Epidermal melanocyte (primary cell): ENCODE measurements at regions not wholly inside any gene's neighbourhood (a gene's known extent, or its start where the extent isn't known, plus 50 kb on each side); places are given as distances from the start of the nearest gene placed in this dataset.
"Not testable (repeated sequence)": the region's sequence is repeated elsewhere in the genome, so short reads cannot be mapped to it uniquely, and the experiment has no call there.

Experiments used
- DNase-seq: peaks from one replicate; pipeline ENCODE4 v3.0.0; 2011; ENCODE audit warnings: low spot score; ENCODE audit not compliant: insufficient read length

DNA sequence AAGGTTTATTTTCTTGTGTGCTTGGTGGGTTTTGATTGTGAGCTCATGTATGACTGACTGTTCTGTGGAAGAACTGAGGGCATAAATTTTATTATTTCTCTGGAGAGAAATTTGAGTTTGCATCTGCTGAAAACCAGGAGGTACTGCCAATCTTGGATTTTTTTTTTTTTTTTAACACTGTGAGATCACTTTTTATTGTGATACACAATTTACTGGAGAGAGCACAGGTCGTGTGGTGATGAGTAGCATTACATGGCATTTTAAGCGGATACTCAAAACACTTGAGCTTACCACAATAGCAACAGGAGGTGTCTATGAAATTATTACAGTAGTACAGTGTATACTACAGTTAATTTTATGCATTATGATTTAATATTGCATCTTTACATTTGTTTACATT, 237.4 kb downstream of the MFSD1 start:
- DNase-seq: no peak

- no peak for DNase-seq
Observed at GRCh38 chr3:159045279-159045885, 243.5 kb downstream of the MFSD1 start.

- no peak for DNase-seq
Observed at GRCh38 chr3:159047361-159047760, 245.5 kb downstream of the MFSD1 start.

GRCh38 chr3:159052494-159052893, 250.6 kb downstream of the MFSD1 start:
- not testable (repeated sequence) for DNase-seq

DNA sequence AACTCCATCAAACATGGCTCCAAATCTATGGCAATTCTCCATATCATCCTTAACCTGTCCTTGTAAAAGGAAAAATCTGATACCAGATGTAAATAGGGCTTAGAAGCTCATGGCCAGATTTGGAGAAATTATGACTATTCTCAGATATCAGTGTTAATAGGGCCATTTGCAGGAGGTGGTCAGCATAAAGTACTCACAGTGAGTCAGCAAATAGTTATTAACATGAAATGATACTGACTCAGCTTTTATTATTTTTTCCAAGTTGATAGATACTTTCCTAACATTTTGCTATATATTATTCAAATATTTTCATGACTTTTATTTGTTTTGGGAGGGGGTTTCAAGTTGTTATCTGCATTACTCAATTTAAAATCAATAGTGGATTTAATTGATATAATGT, 255.8 kb downstream of the MFSD1 start:
- DNase-seq: no peak

DNA sequence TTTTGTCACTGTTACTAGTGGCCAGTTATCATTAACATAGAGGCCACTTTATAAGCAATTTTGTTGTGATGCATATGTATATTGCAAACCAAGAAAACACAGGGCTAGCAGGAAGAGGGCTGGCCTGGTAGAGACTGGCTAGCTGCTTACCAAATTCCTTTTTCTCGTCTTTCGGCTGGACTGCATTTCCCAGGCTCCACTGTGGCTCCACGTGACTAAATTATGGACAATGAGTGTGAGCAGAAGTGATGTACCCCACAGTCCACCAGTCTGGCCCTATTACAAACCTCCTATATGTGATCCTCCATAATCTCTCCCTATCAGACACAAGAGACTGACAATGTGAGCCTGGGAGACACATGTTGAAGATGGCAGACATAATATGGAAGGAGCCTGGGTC, 257.0 kb downstream of the MFSD1 start:
- no peak for DNase-seq

DNA sequence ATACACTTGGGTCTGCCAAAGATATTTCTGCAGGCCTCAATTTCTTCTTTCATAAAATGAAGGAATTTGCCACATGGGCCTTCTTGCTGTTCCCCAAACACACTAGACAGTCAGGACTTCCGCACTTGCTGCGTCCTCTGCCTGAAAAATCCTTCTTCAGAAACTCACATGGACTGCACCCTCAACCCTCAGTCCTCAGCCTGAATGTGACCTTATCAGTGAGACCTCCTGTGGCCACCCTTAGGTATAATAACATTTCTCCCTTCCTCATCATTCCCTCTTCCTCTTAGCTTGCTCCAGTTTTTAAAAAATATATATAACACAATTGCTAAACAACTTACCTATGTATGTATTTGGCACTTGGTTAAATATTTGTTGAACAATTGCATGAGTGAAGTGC, 257.5 kb downstream of the MFSD1 start:
- DNase-seq: no peak

GRCh38 chr3:159062734-159063410, 261.0 kb downstream of the MFSD1 start:
- no peak for DNase-seq

DNA sequence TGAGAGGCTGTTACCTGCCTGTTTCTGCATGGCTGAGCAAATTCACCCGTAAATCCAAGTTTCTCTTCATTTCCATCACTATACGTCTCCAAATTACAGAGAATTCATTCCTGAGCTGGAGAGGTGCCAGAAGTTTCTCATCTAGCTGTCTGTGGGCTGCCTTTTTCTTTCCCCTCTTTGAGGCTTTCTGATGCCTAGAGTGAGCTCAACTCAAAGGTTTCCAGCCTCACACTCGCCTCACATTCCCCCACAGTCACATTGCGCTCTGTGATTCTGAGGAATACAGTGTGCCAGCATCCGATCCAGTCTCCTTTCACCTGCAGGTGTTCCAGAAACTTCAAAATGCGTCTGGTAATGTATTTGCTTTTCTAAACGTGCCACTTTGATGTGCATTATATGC, 267.2 kb downstream of the MFSD1 start, which contains the start of gene IQCJ:
TSS of gene IQCJ (plus strand) at position 229 of the 400 bp plus-strand sequence.
- DNase-seq: no peak

GRCh38 chr3:159069866-159070425, 268.1 kb downstream of the MFSD1 start:
- no peak for DNase-seq

- DNase-seq: no peak
Observed at GRCh38 chr3:159074756-159075701, 273.2 kb downstream of the MFSD1 start.

DNA sequence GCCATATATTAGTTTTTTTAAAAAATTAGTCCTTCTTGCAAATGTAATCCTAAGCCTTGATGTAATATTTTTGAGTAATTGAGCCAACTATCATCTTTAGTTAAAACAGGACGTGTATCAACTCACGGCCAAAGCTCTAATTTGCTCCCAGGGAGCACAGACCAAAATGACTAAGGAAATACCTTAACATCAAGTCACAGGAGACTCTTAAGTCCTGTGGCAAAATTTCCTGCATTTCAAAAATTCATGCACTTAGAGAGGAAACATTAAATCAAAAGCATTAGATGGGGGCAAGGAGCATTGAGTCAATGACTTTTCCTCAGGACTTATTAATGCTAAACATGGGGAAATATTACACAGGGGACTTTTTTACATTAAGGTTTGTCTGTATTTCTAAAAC, 276.0 kb downstream of the MFSD1 start:
- DNase-seq: no peak

DNA sequence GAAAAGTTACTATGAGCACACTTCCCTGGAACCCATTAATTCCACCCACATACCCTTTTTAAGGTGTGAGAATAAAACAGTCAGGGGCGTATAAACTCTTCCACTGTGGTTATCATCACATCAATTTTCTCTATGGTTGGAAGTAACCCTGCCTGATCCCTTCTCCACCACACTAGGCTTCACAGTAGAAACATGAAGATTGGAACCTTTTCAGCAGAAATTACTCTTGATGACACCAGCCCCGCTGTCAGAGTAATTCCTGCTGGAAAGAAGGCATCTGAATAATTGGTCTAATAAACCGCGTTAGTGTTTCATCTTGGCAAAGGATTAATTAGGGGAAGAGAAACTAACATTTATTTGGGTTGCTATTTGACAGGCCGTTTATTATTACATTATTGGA, 278.4 kb downstream of the MFSD1 start:
- no peak for DNase-seq

GRCh38 chr3:159080821-159081220, 279.0 kb downstream of the MFSD1 start:
- DNase-seq: no peak

DNA sequence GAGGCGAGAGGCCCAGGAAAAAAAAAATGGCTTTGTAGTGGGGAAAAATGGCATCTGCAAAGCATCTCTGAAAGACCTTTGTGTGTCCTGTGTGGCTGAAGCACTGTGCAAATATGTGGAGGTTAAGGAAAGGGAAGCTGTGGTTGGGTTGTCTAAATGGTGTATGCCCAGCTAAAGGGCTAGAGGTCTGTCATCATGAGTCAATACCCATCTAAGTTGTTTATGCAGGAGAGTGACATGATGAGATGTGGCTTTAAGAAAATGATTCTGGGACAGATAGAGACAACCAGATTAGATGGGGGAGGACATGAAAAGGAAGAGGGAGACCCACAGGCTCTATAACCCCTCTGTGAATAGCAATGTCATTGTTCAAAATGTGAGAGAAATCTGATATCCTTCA, 280.7 kb downstream of the MFSD1 start:
- no peak for DNase-seq

DNA sequence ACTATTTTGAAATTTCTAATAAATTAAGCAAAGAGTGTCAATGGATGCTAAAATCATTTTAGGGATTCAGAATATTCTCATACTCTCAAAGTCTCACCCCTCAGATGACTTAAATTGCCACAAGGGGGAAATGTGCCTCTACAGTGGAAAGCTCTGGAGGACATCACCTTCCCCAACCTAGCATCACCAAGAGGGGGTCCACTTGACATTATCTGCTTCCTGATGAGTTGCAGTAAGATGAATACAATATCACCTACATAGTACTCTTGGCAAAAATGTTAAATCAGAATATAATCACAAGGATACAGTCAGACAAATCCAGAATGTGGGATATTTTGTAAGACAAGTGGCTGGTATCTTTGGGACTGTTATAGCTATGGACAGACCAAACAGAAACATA, 290.1 kb downstream of the MFSD1 start:
- DNase-seq: no peak

GRCh38 chr3:159102001-159102400, 300.1 kb downstream of the MFSD1 start:
- DNase-seq: no peak

GRCh38 chr3:159112724-159113123, 310.9 kb downstream of the MFSD1 start:
- no peak for DNase-seq

DNA sequence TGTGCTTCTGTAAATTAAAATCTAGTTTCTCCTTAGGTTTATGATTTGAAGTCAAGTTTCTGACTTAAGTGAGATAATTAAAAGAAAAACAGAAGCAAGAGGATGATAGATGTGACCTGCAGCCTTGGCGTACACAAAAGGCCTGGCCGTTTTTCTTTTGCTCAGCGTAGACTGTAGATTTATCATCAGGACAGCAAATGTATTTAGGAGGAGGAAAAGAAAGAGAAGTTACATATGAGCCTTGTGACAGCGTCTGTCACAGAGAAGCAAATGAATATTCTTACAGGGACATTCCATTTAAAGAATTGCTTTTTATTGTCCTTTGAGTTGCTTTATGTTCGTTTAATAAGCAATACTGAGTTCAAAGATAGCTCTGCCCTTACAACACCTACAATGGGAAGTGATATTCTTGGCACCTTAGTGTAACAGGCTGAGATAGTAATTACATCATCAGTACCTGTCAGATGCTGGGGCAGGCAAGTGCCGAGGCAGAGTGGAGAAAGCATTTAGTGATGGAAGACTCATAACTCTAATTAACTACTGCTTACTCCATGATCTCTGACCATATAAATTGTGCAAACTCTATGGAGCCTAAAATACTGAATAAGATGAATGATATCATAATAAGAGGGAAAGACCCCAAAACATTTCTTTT, 311.5 kb downstream of the MFSD1 start:
- DNase-seq: no peak

DNA sequence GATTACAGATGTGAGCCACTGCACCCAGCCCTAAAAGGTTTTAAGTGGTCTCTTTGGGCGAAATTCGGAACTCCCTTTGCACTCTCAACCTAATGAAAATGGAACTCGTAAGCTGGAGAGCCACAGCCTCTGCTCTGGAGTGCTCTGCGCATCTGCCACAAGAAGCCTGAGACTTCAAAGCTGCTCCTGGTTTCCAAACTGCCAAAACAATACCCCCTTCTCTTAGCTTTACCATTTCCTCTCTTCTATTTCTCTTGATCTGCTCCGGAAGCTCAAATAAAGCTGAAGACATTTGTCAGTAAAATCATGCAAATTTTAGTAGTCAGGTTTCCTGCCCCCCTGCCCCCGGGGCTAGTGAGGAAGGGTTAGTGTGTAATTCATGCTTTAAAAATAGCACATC, 312.7 kb downstream of the MFSD1 start:
- DNase-seq: no peak

- DNase-seq: no peak
Observed at GRCh38 chr3:159123877-159124276, 322.0 kb downstream of the MFSD1 start.
